ENCODE measurements at regions not wholly inside any gene's neighbourhood (a gene's known extent, or its start where the extent isn't known, plus 50 kb on each side); places are given as distances from the start of the nearest gene placed in this dataset.

DNA sequence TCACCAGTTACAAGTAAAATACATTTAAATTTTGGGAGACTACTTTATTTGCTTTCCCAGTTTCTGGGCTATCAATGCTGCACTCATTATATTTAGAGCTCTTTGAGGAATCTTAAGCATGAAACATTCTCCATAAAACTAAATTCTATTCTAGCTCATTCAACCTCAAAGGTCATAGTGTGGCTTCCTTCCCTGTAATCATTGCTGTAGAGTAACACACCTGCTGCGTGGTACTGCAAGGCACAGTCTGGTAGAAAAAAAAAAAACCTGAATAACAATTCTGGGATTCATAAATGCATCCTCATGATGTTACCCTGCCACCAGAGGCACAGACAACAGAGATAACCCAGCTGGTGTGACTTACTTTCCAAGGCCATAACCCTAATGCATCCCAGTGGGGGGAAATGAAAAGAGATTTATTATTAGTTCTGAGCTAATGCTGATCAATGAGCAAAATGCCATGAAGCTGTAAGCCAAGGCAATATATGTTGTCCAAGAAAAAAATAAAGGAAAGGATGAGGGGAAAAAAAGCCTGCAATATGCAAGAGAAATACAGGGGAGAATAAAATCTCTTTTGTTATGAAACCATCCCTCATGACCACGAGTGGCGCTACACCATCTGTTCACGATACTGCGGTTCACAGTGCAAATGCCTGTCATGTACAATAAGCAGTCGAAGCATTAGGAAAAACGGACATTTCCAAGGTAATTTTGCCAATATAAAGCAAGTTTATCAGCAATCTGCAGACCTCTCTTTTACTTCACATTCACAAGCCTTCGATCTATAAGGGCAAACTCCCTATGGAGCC is 1481.6 kb upstream of the PIK3C3 start:
- TF ChIP-seq, protein P1, sequence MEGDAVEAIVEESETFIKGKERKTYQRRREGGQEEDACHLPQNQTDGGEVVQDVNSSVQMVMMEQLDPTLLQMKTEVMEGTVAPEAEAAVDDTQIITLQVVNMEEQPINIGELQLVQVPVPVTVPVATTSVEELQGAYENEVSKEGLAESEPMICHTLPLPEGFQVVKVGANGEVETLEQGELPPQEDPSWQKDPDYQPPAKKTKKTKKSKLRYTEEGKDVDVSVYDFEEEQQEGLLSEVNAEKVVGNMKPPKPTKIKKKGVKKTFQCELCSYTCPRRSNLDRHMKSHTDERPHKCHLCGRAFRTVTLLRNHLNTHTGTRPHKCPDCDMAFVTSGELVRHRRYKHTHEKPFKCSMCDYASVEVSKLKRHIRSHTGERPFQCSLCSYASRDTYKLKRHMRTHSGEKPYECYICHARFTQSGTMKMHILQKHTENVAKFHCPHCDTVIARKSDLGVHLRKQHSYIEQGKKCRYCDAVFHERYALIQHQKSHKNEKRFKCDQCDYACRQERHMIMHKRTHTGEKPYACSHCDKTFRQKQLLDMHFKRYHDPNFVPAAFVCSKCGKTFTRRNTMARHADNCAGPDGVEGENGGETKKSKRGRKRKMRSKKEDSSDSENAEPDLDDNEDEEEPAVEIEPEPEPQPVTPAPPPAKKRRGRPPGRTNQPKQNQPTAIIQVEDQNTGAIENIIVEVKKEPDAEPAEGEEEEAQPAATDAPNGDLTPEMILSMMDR (IDR thresholded peaks at IDR 0.05): no peak
- TF ChIP-seq POLR2A (IDR thresholded peaks at IDR 0.05): no peak

All from testis (tissue), 2 donors.